GM23338 (cell line): ENCODE measurements at regions not wholly inside any gene's neighbourhood (a gene's known extent, or its start where the extent isn't known, plus 50 kb on each side); places are given as distances from the start of the nearest gene placed in this dataset.

Experiments
- ATAC-seq: fragments of 200-7000 bp; cut with Tn5 transposase; 3 replicates; pipeline ENCODE4 v1.9.1; 2020
- DNase-seq: peaks from one replicate; pipeline ENCODE4 v3.0.0-alpha.2; 2015; ENCODE audit warnings: low spot score
- H2AFZ ChIP-seq: fragments of 200-600 bp; sonication (generic); 2 replicates; pipeline ENCODE4 v1.8.0; 2016; ENCODE audit warnings: antibody characterized with exemption, mild to moderate bottlenecking, moderate library complexity
- H3F3A ChIP-seq: fragments of 200-600 bp; sonication (generic); replicated peaks from 2 replicates; pipeline ENCODE4 v1.8.0; 2017; ENCODE audit warnings: antibody characterized with exemption, mixed run types, low read depth
- H3K27ac ChIP-seq: fragments of 200-600 bp; sonication (generic); 2 replicates; pipeline ENCODE4 v1.6.1; 2016; ENCODE audit warnings: low read depth
- H3K27me3 ChIP-seq: fragments of 200-600 bp; sonication (generic); 2 replicates; pipeline ENCODE4 v1.8.0; 2016; ENCODE audit warnings: mild to moderate bottlenecking, mixed run types, moderate library complexity; ENCODE audit not compliant: insufficient read depth
- H3K36me3 ChIP-seq: fragments of 200-600 bp; sonication (generic); 2 replicates; pipeline ENCODE4 v1.8.0; 2016; ENCODE audit warnings: mild to moderate bottlenecking; ENCODE audit not compliant: insufficient read depth
- H3K4me1 ChIP-seq: fragments of 200-600 bp; sonication (generic); 2 replicates; pipeline ENCODE4 v1.8.0; 2016; ENCODE audit warnings: mild to moderate bottlenecking, moderate library complexity; ENCODE audit not compliant: insufficient read depth
- H3K4me2 ChIP-seq: fragments of 200-600 bp; sonication (generic); 2 replicates; pipeline ENCODE4 v1.7.1; 2017; ENCODE audit warnings: mixed run types
- H3K4me3 ChIP-seq: fragments of 200-600 bp; sonication (generic); 2 replicates; pipeline ENCODE4 v1.6.1; 2016; ENCODE audit warnings: mixed run types
- H3K79me2 ChIP-seq: fragments of 200-600 bp; sonication (generic); replicated peaks from 2 replicates; pipeline ENCODE4 v1.8.0; 2017; ENCODE audit warnings: mild to moderate bottlenecking; ENCODE audit not compliant: insufficient read depth
- H3K9me2 ChIP-seq: fragments of 200-600 bp; sonication (generic); 2 replicates; pipeline ENCODE4 v1.8.0; 2017; ENCODE audit not compliant: insufficient read depth
- H4K20me1 ChIP-seq: fragments of 200-600 bp; sonication (generic); replicated peaks from 2 replicates; pipeline ENCODE4 v1.8.0; 2017; ENCODE audit warnings: mild to moderate bottlenecking; ENCODE audit not compliant: insufficient read depth
- H3K27ac Mint-ChIP-seq: 2 replicates; pipeline ENCODE4 v1.8.0; 2020; ENCODE audit warnings: inconsistent platforms, mild to moderate bottlenecking, moderate library complexity, mixed read lengths
- H3K27me3 Mint-ChIP-seq: 3 replicates; pipeline ENCODE4 v1.8.0; 2022; ENCODE audit warnings: low read depth, mild to moderate bottlenecking, moderate library complexity, mixed read lengths, inconsistent platforms; ENCODE audit not compliant: insufficient read depth, poor library complexity
- H3K36me3 Mint-ChIP-seq: 3 replicates; pipeline ENCODE4 v1.8.0; 2021; ENCODE audit warnings: low read depth, mild to moderate bottlenecking, inconsistent platforms, moderate library complexity, mixed read lengths
- H3K4me1 Mint-ChIP-seq: 3 replicates; pipeline ENCODE4 v1.8.0; 2020; ENCODE audit warnings: mild to moderate bottlenecking, inconsistent platforms, mixed read lengths
- H3K4me3 Mint-ChIP-seq: 3 replicates; pipeline ENCODE4 v1.8.0; 2021; ENCODE audit warnings: moderate library complexity, mild to moderate bottlenecking, inconsistent platforms, mixed read lengths
- H3K9me3 Mint-ChIP-seq: 3 replicates; pipeline ENCODE4 v1.8.0; 2020; ENCODE audit warnings: moderate library complexity, mild to moderate bottlenecking, inconsistent platforms, mixed read lengths
- CREB1 ChIP-seq: fragments of 250-450 bp; sonication (Bioruptor Pico); IDR thresholded peaks from 2 replicates; pipeline ENCODE4 v1.5.0; 2020; ENCODE audit warnings: low read depth, mild to moderate bottlenecking, moderate library complexity
- ETS1 ChIP-seq: IDR thresholded peaks from 2 replicates; pipeline ENCODE4 v1.6.1; 2016; ENCODE audit warnings: antibody characterized with exemption
- JUNB ChIP-seq: IDR thresholded peaks from one replicate; pipeline ENCODE4 v1.6.1; 2016; ENCODE audit warnings: antibody characterized with exemption; ENCODE audit not compliant: unreplicated experiment
- NANOG ChIP-seq: IDR thresholded peaks from 2 replicates; pipeline ENCODE4 v1.6.1; 2016; ENCODE audit warnings: antibody characterized with exemption, borderline replicate concordance
- POLR2AphosphoS5 ChIP-seq: IDR thresholded peaks from 2 replicates; pipeline ENCODE4 v1.6.1; 2016; ENCODE audit warnings: antibody characterized with exemption, low read depth
- ZNF114 ChIP-seq: fragments of 250-450 bp; sonication (Bioruptor Pico); IDR thresholded peaks from 2 replicates; pipeline ENCODE4 v1.5.0; 2020; ENCODE audit warnings: mild to moderate bottlenecking, moderate library complexity
- ZNF331 ChIP-seq: fragments of 250-450 bp; sonication (Bioruptor Pico); IDR thresholded peaks from 2 replicates; pipeline ENCODE4 v1.5.0; 2020; ENCODE audit warnings: low read depth, mild to moderate bottlenecking, moderate library complexity
- TF ChIP-seq, protein P1 (sequence below): IDR thresholded peaks from one replicate; pipeline ENCODE4 v1.6.1; 2018; ENCODE audit warnings: antibody characterized with exemption; ENCODE audit not compliant: unreplicated experiment

- TF ChIP-seq, protein P1, sequence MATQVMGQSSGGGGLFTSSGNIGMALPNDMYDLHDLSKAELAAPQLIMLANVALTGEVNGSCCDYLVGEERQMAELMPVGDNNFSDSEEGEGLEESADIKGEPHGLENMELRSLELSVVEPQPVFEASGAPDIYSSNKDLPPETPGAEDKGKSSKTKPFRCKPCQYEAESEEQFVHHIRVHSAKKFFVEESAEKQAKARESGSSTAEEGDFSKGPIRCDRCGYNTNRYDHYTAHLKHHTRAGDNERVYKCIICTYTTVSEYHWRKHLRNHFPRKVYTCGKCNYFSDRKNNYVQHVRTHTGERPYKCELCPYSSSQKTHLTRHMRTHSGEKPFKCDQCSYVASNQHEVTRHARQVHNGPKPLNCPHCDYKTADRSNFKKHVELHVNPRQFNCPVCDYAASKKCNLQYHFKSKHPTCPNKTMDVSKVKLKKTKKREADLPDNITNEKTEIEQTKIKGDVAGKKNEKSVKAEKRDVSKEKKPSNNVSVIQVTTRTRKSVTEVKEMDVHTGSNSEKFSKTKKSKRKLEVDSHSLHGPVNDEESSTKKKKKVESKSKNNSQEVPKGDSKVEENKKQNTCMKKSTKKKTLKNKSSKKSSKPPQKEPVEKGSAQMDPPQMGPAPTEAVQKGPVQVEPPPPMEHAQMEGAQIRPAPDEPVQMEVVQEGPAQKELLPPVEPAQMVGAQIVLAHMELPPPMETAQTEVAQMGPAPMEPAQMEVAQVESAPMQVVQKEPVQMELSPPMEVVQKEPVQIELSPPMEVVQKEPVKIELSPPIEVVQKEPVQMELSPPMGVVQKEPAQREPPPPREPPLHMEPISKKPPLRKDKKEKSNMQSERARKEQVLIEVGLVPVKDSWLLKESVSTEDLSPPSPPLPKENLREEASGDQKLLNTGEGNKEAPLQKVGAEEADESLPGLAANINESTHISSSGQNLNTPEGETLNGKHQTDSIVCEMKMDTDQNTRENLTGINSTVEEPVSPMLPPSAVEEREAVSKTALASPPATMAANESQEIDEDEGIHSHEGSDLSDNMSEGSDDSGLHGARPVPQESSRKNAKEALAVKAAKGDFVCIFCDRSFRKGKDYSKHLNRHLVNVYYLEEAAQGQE: no peak
- TF ChIP-seq ZNF331 (no peak), CREB1 (CRISPR knock-in tag) (no peak), JUNB (no peak), ETS1 (no peak)
Measured at GRCh38 chr4:177079327-177079726, 230.3 kb upstream of the NEIL3 start (continued).

GRCh38 chr4:177080388-177080787, 229.3 kb upstream of the NEIL3 start:
- no peak overlapping the region for H3K27ac Mint-ChIP-seq

More at GRCh38 chr4:177080388-177080787, 229.3 kb upstream of the NEIL3 start:
- no peaks in the 10 kb centered on the region; the same call in 2 of the 3 replicates for H3K9me3 Mint-ChIP-seq
- H3K36me3 Mint-ChIP-seq: no peaks in the 10 kb centered on the region
- no peaks in the 10 kb centered on the region for H4K20me1 ChIP-seq
- H3K27me3 ChIP-seq: no peaks in the 10 kb centered on the region
- no peak for ATAC-seq
- no peak overlapping the region for H3K27ac ChIP-seq
- H3K4me1 ChIP-seq: peaks cover 9% of the 10 kb centered on the region; the same call in 1 of the 2 replicates
- H3K4me3 Mint-ChIP-seq: no peak overlapping the region
- no peaks in the 10 kb centered on the region for H3K27me3 Mint-ChIP-seq
- no peak overlapping the region for H3K4me2 ChIP-seq
- no peaks in the 10 kb centered on the region for H3K36me3 ChIP-seq
- no peak overlapping the region for H3K4me3 ChIP-seq
- H3K9me2 ChIP-seq: no peaks in the 10 kb centered on the region
- peaks cover 8% of the 10 kb centered on the region for H3K4me1 Mint-ChIP-seq
- H3K79me2 ChIP-seq: no peaks in the 10 kb centered on the region
- TF ChIP-seq, protein P1: no peak
- TF ChIP-seq ZNF331: no peak
- TF ChIP-seq POLR2AphosphoS5: no peak
- no peak for TF ChIP-seq ZNF114
- TF ChIP-seq JUNB: no peak
- TF ChIP-seq NANOG: no peak
- DNase-seq: no peak
- no peak overlapping the region for H2AFZ ChIP-seq
- H3F3A ChIP-seq: no peaks in the 10 kb centered on the region
